NCI-H460 (cell line): ENCODE measurements at regions not wholly inside any gene's neighbourhood (a gene's known extent, or its start where the extent isn't known, plus 50 kb on each side); places are given as distances from the start of the nearest gene placed in this dataset.
A peak's percentile ranks its signal among the peaks of the same experiment; 100 is the strongest.
"Not testable (repeated sequence)": the region's sequence is repeated elsewhere in the genome, so short reads cannot be mapped to it uniquely, and the experiment has no call there.

ENCODE experiments used
- DNase-seq: peaks from one replicate; pipeline ENCODE4 v3.0.0-alpha.2; 2016; ENCODE audit warnings: low read depth; ENCODE audit errors: extremely low read depth

GRCh38 chr1:221283532-221283931 is 404.3 kb downstream of the HLX start:
- DNase-seq = no peak

DNA sequence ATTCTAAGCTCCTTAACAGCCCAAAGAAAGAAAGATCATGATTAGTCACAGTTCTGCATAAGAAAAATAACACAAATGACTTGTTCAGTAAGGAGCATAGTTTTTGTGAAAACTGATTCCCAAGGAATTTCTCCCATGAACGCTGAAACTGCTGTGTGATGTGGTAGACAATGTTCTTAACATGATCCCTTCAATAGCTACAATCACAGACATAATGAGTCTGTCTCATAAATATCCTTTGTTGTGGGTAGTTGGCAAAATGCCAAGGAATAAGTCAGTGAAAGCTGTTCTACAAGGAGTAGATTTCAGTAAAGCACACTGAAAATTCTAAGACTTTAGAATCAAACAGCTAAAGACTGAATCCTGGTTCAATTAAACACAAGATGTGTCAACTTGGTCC is 404.8 kb downstream of the HLX start:
- no peak for DNase-seq

- not testable (repeated sequence) for DNase-seq
These were observed 405.7 kb downstream of the HLX start for GRCh38 chr1:221284991-221285390.

DNA sequence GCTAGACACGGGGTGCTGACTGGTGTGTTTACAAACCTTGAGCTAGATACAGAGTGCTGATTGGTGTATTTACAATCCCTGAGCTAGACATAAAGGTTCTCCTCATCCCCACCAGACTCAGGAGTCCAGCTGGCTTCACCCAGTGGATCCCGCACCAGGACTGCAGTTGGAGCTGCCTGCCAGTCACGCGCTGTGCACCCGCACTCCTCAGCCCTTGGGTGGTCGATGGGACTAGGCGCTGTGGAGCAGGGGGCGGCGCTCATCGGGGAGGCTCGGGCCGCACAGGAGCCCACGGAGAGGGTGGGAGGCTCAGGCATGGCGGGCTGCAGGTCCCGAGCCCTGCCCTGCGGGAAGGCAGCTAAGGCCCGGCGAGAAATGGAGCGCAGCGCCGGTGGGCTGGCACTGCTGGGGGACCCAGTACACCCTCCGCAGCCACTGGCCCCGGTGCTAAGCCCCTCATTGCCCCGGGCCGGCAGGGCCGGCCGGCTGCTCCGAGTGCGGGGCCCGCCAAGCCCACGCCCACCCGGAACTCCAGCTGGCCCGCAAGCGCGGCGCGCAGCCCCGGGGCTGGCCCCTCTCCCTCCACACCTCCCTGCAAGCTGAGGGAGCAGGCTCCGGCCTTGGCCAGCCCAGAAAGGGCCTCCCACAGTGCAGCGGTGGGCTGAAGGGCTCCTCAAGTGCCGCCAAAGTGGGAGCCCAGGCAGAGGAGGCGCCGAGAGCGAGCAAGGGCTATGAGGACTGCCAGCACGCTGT is 406.4 kb downstream of the HLX start:
- not testable (repeated sequence) for DNase-seq

DNA sequence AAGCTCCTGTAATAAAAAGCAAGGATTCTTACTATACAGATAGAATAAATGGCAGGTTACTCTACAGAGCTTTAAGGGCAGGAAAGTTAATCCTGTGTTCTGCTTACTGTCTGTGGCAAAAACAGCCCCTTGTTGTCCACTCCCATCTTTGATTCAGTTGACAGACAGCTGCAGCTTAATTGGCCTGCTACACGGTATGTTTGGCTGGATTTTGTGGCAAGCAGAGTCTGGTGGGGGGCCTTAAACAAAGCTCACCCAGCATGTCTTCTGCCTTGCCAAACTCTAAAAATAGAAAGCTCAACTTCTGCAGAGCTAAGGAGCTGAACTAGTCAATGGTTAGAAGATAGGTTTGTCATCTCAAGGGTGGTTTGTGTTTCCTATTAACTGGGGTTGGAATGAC is 407.2 kb downstream of the HLX start:
- DNase-seq = no peak

DNA sequence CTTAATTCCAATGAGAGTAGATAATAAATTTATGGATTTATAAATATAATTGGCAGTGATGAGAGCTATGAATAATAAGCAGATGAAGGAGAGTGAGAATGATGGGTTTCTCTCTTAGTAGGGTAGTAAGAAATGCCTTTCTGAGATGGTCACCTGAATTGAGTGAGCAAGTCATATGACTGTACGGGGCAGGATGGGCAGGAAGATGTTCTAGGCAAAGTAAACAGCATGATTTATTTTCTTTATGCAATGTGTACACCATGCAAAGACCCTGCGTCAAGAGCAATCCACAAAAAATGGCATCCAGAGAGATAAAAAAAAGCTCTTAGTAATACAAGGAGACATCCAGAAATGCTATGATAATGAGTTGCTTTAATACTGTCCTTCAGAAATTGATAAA is 409.9 kb downstream of the HLX start:
- peak; percentile 44 for DNase-seq

GRCh38 chr1:221290669-221291068 is 411.4 kb downstream of the HLX start:
- DNase-seq = no peak

- no peak for DNase-seq
These were observed 411.9 kb downstream of the HLX start for GRCh38 chr1:221291113-221291512.

- no peak for DNase-seq
These were observed 413.4 kb downstream of the HLX start for GRCh38 chr1:221292652-221293051.

GRCh38 chr1:221294242-221294641 is 415.0 kb downstream of the HLX start:
- DNase-seq = no peak

DNA sequence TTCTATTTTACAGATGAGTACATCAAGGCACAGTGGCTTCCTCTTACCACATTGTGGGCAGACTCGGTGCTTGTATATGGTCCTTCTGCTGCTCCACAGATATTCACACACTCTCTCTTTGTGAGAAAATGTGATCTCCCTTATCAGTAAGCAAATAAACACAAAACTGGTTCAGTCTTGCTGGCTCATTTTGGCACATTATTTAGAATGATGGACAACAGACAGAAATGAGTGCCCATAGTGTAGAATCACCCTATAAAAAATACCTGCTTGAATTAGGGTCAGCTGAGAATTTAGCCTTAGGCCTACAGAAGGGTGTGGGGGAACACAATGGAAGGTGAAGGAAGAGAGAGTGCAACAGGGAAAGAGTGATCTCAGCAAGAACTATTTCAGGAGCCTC is 423.1 kb downstream of the HLX start:
- DNase-seq = no peak

- no peak for DNase-seq
These were observed 423.6 kb downstream of the HLX start for GRCh38 chr1:221302810-221303209.

DNA sequence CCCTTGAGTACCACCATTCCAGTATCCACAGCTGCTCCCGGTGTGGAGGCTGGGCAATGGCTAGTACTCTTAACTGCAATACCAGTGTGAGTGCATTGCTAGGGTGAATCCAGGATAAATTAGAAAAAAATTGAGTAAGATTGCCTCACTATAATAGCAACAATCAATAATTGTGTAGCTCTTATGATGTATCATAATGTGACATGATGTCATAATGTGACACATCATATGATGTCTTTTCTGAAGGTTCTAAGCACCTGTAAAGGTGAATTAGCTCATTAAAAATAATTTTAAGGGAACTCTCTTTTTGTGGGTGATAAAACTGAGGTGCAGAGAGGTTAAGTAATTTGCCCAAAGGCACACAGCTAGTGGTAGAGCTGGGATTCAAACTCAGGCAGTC is 424.4 kb downstream of the HLX start:
- no peak for DNase-seq

- DNase-seq = no peak
These were observed 427.0 kb downstream of the HLX start for GRCh38 chr1:221306239-221306638.

- DNase-seq = no peak
These were observed 429.6 kb downstream of the HLX start for GRCh38 chr1:221308534-221309511.

DNA sequence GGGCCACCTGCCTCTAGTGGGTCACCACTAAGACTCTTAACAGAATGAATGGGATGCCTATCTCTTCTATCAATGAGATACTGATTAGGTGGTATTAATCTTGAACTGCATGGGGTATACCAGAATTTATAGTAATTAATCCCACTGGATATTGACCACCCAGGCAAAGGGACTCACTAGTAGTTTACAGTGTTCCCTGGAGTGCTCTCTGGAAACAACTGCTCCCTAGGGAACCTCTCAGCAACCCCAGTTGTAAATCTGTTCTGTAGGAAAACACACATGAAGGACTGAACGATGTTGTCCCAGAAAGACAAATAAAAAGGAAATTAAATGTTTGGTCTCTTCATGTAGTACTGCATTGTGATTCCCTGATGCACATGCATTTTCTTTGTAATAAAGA is 430.5 kb downstream of the HLX start:
- DNase-seq = no peak

DNA sequence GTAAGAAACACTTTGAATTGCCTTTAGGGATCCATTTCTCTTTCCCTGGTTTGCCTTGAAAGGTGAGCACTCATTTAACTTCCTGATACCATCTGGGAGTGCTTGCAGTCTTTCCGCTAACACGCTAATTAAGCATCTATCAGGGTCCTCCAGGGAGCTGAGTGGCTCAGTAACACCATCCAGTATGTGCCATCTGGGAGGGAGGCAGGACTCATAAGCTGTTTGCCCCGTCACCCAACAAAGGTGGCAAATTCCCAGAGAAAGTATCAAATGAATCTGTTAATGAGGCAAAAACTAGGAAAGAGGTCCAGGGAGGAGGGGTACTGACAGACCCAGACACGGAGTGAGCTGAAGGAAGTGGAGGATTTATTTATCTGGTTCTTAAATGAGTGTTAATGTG is 430.9 kb downstream of the HLX start:
- no peak for DNase-seq

DNA sequence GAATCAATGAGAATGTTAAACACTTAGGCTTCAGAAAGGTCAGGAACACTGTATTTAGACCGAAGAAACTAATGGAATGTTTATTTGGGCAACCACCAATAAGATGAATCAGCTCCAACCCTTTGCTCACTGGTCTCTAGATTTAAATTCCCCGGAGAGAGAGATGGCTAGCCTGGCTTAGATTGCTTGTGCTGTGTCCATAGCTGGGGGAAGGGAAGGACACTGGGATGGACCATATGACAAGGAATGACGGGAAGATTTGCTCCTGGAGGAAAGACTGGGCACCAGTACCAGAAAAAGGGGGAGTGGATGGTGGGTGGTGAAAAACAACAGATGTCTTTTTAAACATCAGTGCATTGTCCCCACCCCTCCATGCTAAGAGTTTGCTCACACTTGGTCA is 426.6 kb downstream of the DUSP10 start:
- DNase-seq = peak; percentile 77

GRCh38 chr1:221316491-221317056 is 425.3 kb downstream of the DUSP10 start:
- DNase-seq = peak; percentile 84

DNA sequence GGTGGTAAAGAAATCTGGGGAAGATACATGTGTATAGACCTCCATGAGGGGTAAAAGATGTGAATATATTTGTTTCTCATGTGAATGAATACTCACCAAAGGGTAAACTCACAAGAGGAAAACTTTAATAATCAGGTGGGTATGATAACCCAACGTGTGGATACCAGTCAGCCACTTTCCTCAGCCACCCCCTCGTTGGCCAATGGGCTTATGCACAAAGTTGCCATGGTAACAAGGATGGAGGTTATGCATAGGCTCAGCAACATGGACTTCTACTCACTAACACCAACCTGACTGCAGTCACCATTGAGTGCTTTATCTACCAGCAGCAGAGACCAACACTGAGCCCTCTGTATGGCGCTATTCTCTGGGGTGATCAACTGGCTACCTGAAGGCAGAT is 424.4 kb downstream of the DUSP10 start:
- no peak for DNase-seq

GRCh38 chr1:221327954-221328353 is 413.9 kb downstream of the DUSP10 start:
- no peak for DNase-seq

DNA sequence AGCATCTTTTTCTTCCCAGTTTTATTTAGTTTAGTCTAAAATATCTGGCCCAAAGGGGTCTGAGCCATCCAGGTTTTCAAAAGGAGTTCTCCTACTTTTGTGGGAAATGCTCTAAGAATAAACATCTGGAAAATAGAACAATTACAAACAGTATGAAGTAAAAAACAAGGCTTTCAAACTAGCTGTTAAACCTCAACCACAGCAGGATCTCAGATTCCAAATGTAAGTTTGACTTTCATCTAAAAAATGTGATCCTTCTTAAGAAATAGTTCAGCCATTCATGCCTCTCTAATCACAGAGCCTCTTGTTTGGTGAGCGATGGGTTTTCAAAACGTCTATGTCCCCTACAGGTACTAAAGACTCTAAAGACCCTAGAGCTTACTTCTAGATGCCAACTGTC is 413.5 kb downstream of the DUSP10 start:
- no peak for DNase-seq
